Lung (tissue), 11 donors: ENCODE measurements at regions not wholly inside any gene's neighbourhood (a gene's known extent, or its start where the extent isn't known, plus 50 kb on each side); places are given as distances from the start of the nearest gene placed in this dataset.

ENCODE experiments used
- ATAC-seq: fragments of 200-7000 bp; cut with Tn5 transposase; one replicate; pipeline ENCODE4 v1.9.1; 2020; ENCODE audit warnings: moderate number of reproducible peaks; ENCODE audit not compliant: insufficient read depth, low FRiP score
- DNase-seq, 3 donors: peaks; one replicate each; pipeline ENCODE4 v3.0.0-alpha.2; 2013 to 2017
- H3K27ac ChIP-seq, 2 donors: one replicate each; pipeline ENCODE4 v1.5.1; 2013; ENCODE audit warnings: mild to moderate bottlenecking in 2 of 2, moderate library complexity in 2 of 2, control low read depth in 1 of 2, inconsistent platforms in 1 of 2, low read depth in 1 of 2, low read length in 1 of 2
- H3K27me3 ChIP-seq, 3 donors: one replicate each; pipeline ENCODE4 v1.5.1; 2013; ENCODE audit warnings: low read length in 2 of 3; ENCODE audit not compliant: control insufficient read depth in 3 of 3, insufficient read depth in 3 of 3
- H3K36me3 ChIP-seq, 4 donors: one replicate each; pipeline ENCODE4 v1.5.1; 2013; ENCODE audit warnings: low read length in 4 of 4, mild to moderate bottlenecking in 1 of 4, moderate library complexity in 1 of 4; ENCODE audit not compliant: control insufficient read depth in 4 of 4, insufficient read depth in 4 of 4
- H3K4me1 ChIP-seq, 5 donors: one replicate each; pipeline ENCODE4 v1.5.1; 2013; ENCODE audit warnings: low read length in 5 of 5, mild to moderate bottlenecking in 2 of 5, moderate library complexity in 1 of 5; ENCODE audit not compliant: control insufficient read depth in 5 of 5, insufficient read depth in 5 of 5
- H3K4me3 ChIP-seq: one replicate; pipeline ENCODE4 v1.5.1; 2013; ENCODE audit warnings: mild to moderate bottlenecking, control low read depth, moderate library complexity
- H3K9ac ChIP-seq, 2 donors: one replicate each; pipeline ENCODE4 v1.5.1; 2013; ENCODE audit warnings: low read length in 2 of 2, control low read depth in 1 of 2; ENCODE audit not compliant: insufficient read depth in 1 of 2
- H3K9me3 ChIP-seq, 4 donors: one replicate each; pipeline ENCODE4 v1.5.1; 2013; ENCODE audit warnings: low read length in 3 of 4, mild to moderate bottlenecking in 1 of 4, moderate library complexity in 1 of 4; ENCODE audit not compliant: control insufficient read depth in 4 of 4, insufficient read depth in 3 of 4
- CTCF ChIP-seq: IDR thresholded peaks from 2 replicates; pipeline ENCODE4 v1.5.1; 2012; ENCODE audit warnings: mild to moderate bottlenecking; ENCODE audit errors: control extremely low read depth, extremely low read depth
- WGBS, 2 donors: extraction: QIAGEN DNeasy Blood & Tissue Kit; methylation state at CpG; one replicate each; pipeline ENCODE4 v1.1.7; 2013; 5-methylcytosine and 5-hydroxymethylcytosine counted together
- donor health status: control.
- donor health status: control.
- donor health status: Bipolar disorder and iron deficiency.
- donor health status: healthy.
- donor health status: DM: yes; HTN: yes; CAD: no.

- no peak overlapping the region for H3K9ac ChIP-seq
- TF ChIP-seq CTCF, result no peak
- H3K27me3 ChIP-seq, result no peaks in the 10 kb centered on the region
- DNase-seq (no peak), ATAC-seq (no peak)
- H3K36me3 ChIP-seq, result no peaks in the 10 kb centered on the region
- 92 to 93% methylated on average over 1 of the region's 1 CpG for WGBS, 2 donors
- H3K4me1 ChIP-seq, result no peaks in the 10 kb centered on the region
- H3K27ac ChIP-seq, result no peak overlapping the region
- no peaks in the 10 kb centered on the region for H3K9me3 ChIP-seq
- no peak overlapping the region for H3K4me3 ChIP-seq
These were observed 559.5 kb downstream of the DMRTA1 start for GRCh38 chr9:23006127-23006526.

- no peaks in the 10 kb centered on the region for H3K27me3 ChIP-seq
- no peak for DNase-seq
These were observed 565.0 kb downstream of the DMRTA1 start for GRCh38 chr9:23011669-23012068.

GRCh38 chr9:23015557-23015956 is 568.9 kb downstream of the DMRTA1 start:
- Histone ChIP-seq H3K36me3 (no peaks in the 10 kb centered on the region), H3K4me1 (no peaks in the 10 kb centered on the region), H3K27ac (no peak overlapping the region), H3K9me3 (no peaks in the 10 kb centered on the region), H3K9ac (no peak overlapping the region), H3K4me3 (no peak overlapping the region), H3K27me3 (no peaks in the 10 kb centered on the region)
- DNase-seq (no peak), ATAC-seq (no peak)
- TF ChIP-seq CTCF, result no peak
- 67 to 93% methylated on average over 1 of the region's 1 CpG for WGBS, 2 donors

More at GRCh38 chr9:23011669-23012068, 565.0 kb downstream of the DMRTA1 start:
- Histone ChIP-seq H3K9ac (no peak overlapping the region), H3K27ac (no peak overlapping the region), H3K9me3 (no peaks in the 10 kb centered on the region), H3K36me3 (no peaks in the 10 kb centered on the region), H3K4me3 (no peak overlapping the region), H3K4me1 (no peaks in the 10 kb centered on the region)
- no peak for ATAC-seq
- no peak for TF ChIP-seq CTCF
- WGBS, 2 donors, result 84 to 85% methylated on average over 3 of the region's 3 CpGs

- H3K27ac ChIP-seq, result no peak overlapping the region
- H3K4me1 ChIP-seq, result no peaks in the 10 kb centered on the region
- H3K4me3 ChIP-seq, result no peak overlapping the region
- DNase-seq (no peak), ATAC-seq (no peak)
- no peaks in the 10 kb centered on the region for H3K27me3 ChIP-seq
- WGBS, 2 donors, result 88 to 91% methylated on average over 4 of the region's 4 CpGs
- no peaks in the 10 kb centered on the region for H3K36me3 ChIP-seq
- no peak for TF ChIP-seq CTCF
- H3K9ac ChIP-seq, result no peak overlapping the region
- peaks cover 0 to under 1% (median 0%) of the 10 kb centered on the region in 4 donors for H3K9me3 ChIP-seq
These were observed 589.8 kb downstream of the DMRTA1 start for GRCh38 chr9:23036416-23036815.
